ENCODE measurements at regions not wholly inside any gene's neighbourhood (a gene's known extent, or its start where the extent isn't known, plus 50 kb on each side); places are given as distances from the start of the nearest gene placed in this dataset.

GRCh38 chr3:164326714-164327113 lies 751.6 kb downstream of the SI start:
- no peak for DNase-seq (ENCODE audit: low read depth in 1 of 2, low spot score in 1 of 2)
- Histone ChIP-seq H3K9me3 (no peaks in the 10 kb centered on the region), H3K4me1 (no peaks in the 10 kb centered on the region), H3K27ac (no peak overlapping the region), H3K4me2 (no peak overlapping the region), H3K4me3 (no peak overlapping the region)
- POLR2A ChIA-PET: no interaction called here
- FAIRE-seq: no peak
- CTCF ChIA-PET: no interaction called here
- TF ChIP-seq BHLHE40 (IDR thresholded peaks at IDR 0.05; ENCODE audit: low read depth, low read length): no peak
- no peak for TF ChIP-seq RNF2 (IDR thresholded peaks at IDR 0.05; ENCODE audit: borderline replicate concordance, low read depth)
- no peak for TF ChIP-seq REST (IDR thresholded peaks at IDR 0.05)
- no peak for TF ChIP-seq E2F6 (IDR thresholded peaks at IDR 0.05; ENCODE audit: borderline replicate concordance, low read depth)
- no peak for TF ChIP-seq NPAS2 (CRISPR knock-in tag; IDR thresholded peaks at IDR 0.05; ENCODE audit: borderline replicate concordance)
- no peak for TF ChIP-seq POLR2AphosphoS2 (conservative IDR thresholded peaks at IDR 0.05; ENCODE audit: low read length)
- TF ChIP-seq CHD4 (IDR thresholded peaks at IDR 0.05; ENCODE audit: borderline replicate concordance): no peak
- no peak for TF ChIP-seq HMGXB4 (CRISPR knock-in tag; IDR thresholded peaks at IDR 0.05; ENCODE audit: borderline replicate concordance)
- TF ChIP-seq HDAC2 (IDR thresholded peaks at IDR 0.05): no peak
- no peak for TF ChIP-seq HOXB5 (CRISPR knock-in tag; IDR thresholded peaks at IDR 0.05)
- no peak for TF ChIP-seq FOXS1 (CRISPR knock-in tag; IDR thresholded peaks at IDR 0.05)
- no peak for TF ChIP-seq GATA3 (IDR thresholded peaks at IDR 0.05; ENCODE audit: borderline replicate concordance)
- no peak for ATAC-seq

GRCh38 chr3:164320962-164321361 lies 757.3 kb downstream of the SI start:
- no peak for DNase-seq (ENCODE audit: low read depth in 1 of 2, low spot score in 1 of 2)
- Histone ChIP-seq H3K9me3 (no peaks in the 10 kb centered on the region), H3K4me1 (no peaks in the 10 kb centered on the region), H3K27ac (no peak overlapping the region), H3K4me2 (no peak overlapping the region), H3K4me3 (no peak overlapping the region)
- ChIA-PET CTCF (no interaction called here), POLR2A (no interaction called here)
- no peak for FAIRE-seq
- ATAC-seq: no peak
- TF ChIP-seq FOXS1 (CRISPR knock-in tag; IDR thresholded peaks at IDR 0.05): no peak
- 48% methylated on average over 7 of the region's 7 CpGs for WGBS (ENCODE audit: missing lambda C conversion rate)

- FAIRE-seq (no peak), ATAC-seq (no peak), DNase-seq (ENCODE audit: low read depth in 1 of 2, low spot score in 1 of 2) (no peak)
- Histone ChIP-seq H3K9me3 (0 out of 3 replicates have a peak, but pooled peaks cover 2% of the 10 kb centered on the region), H3K4me3 (no peak overlapping the region), H3K27ac (no peak overlapping the region), H3K4me2 (no peak overlapping the region), H3K4me1 (no peaks in the 10 kb centered on the region)
- TF ChIP-seq HOXB5 (CRISPR knock-in tag; IDR thresholded peaks at IDR 0.05) (no peak), SREBF2 (IDR thresholded peaks at IDR 0.05) (no peak), HDAC2 (IDR thresholded peaks at IDR 0.05) (no peak), FOSB (CRISPR knock-in tag; IDR thresholded peaks at IDR 0.05) (no peak), HES2 (IDR thresholded peaks at IDR 0.05) (no peak), ESRRA (IDR thresholded peaks at IDR 0.05; ENCODE audit: borderline replicate concordance, low read length) (no peak), RFX5 (IDR thresholded peaks at IDR 0.05) (no peak), GATA3 (IDR thresholded peaks at IDR 0.05; ENCODE audit: borderline replicate concordance) (no peak), CBX8 (IDR thresholded peaks at IDR 0.05) (no peak), ZNF302 (CRISPR knock-in tag; IDR thresholded peaks at IDR 0.05) (no peak), TP53 (CRISPR knock-in tag; IDR thresholded peaks at IDR 0.05) (no peak), ZSCAN20 (CRISPR knock-in tag; IDR thresholded peaks at IDR 0.05) (no peak), JUNB (IDR thresholded peaks at IDR 0.05) (no peak), BCL3 (IDR thresholded peaks at IDR 0.05) (no peak), MAZ (IDR thresholded peaks at IDR 0.05; ENCODE audit: borderline replicate concordance, low read depth, low read length) (no peak), FOSL2 (IDR thresholded peaks at IDR 0.05) (no peak), FOSL2 (CRISPR knock-in tag; IDR thresholded peaks at IDR 0.05) (no peak), EHF (CRISPR knock-in tag; IDR thresholded peaks at IDR 0.05) (no peak), POLR2A (IDR thresholded peaks at IDR 0.05; ENCODE audit: low read length) (no peak), KDM5A (IDR thresholded peaks at IDR 0.05) (no peak)
- POLR2A ChIA-PET: no interaction called here
- CTCF ChIA-PET: no interaction called here
These were observed 772.3 kb downstream of the SI start for GRCh38 chr3:164306042-164306441.

All from A549 (cell line).